K562 (cell line): ENCODE measurements at regions not wholly inside any gene's neighbourhood (a gene's known extent, or its start where the extent isn't known, plus 50 kb on each side); places are given as distances from the start of the nearest gene placed in this dataset.

Experiments
- ATAC-seq: fragments of 200-7000 bp; cut with Tn5 transposase; 3 replicates; pipeline ENCODE4 v1.9.1; 2020; ENCODE audit warnings: moderate library complexity
- BruUV-seq: library from RNA; stranded (reverse); fragments of 400-500 nt; replicated peaks from 2 replicates; lab custom pipeline; 2021; lab: Mats Ljungman, UMichigan
- CTCF ChIA-PET: fragments of 300-600 bp; formaldehyde crosslinking; extraction: SDS; loops from one replicate; lab custom pipeline; 2021; ENCODE audit warnings: low intra/inter-chr PET ratio; lab: Yijun Ruan, JAX
- POLR2A ChIA-PET: fragments of 300-600, 350-650 bp; sonication (Branson Sonifier 250); formaldehyde crosslinking; extraction: SDS; loops from one replicate; lab custom pipeline; 2021; ENCODE audit warnings: antibody characterized with exemption, inconsistent platforms; lab: Yijun Ruan, JAX
- DNase-seq, 4 experiments: peaks; one replicate each; pipeline versions ENCODE4 v3.0.0 to v3.0.0-alpha.2; 2011 to 2018; ENCODE audit warnings: low spot score in 3 of 4, mixed read lengths in 3 of 4; ENCODE audit errors: extremely low read depth in 1 of 4
- FAIRE-seq: peaks from 2 replicates; lab custom pipeline; 2011; peaks lifted over from hg19 to GRCh38; lab: Jason Lieb, UNC
- H2AFZ ChIP-seq: 2 replicates; pipeline ENCODE4 v1.6.0; 2011; ENCODE audit warnings: low read depth, low read length, control low read depth, inconsistent platforms
- H3K27ac ChIP-seq: fragments of 200-600 bp; 3 replicates; pipeline ENCODE4 v1.8.0; 2011; ENCODE audit warnings: low read depth, mild to moderate bottlenecking, control low read depth, inconsistent platforms, low read length, moderate library complexity, mixed read lengths; ENCODE audit errors: extremely low read depth
- H3K27me3 ChIP-seq, 2 experiments: fragments of 300-600 bp in 1 of 2; 2 replicates in 1 of 2; 3 replicates in 1 of 2; pipeline versions ENCODE4 v1.6.0 to v1.8.0; 2011; ENCODE audit warnings: inconsistent platforms in 2 of 2, low read length in 2 of 2, mild to moderate bottlenecking in 1 of 2, mixed read lengths in 1 of 2, moderate library complexity in 1 of 2; ENCODE audit not compliant: control insufficient read depth in 2 of 2, insufficient read depth in 2 of 2
- H3K36me3 ChIP-seq: fragments of 300-600 bp; 3 replicates; pipeline ENCODE4 v1.8.0; 2011; ENCODE audit warnings: mild to moderate bottlenecking, low read length, inconsistent platforms; ENCODE audit not compliant: control insufficient read depth, insufficient read depth
- H3K4me1 ChIP-seq, 2 experiments: fragments of 200-600 bp in 1 of 2; replicated peaks in 1 of 2; 2 replicates in 1 of 2; 3 replicates in 1 of 2; pipeline versions ENCODE4 v1.5.1 to v1.8.0; 2011; ENCODE audit warnings: inconsistent platforms in 2 of 2, low read length in 2 of 2, mild to moderate bottlenecking in 1 of 2, mixed read lengths in 1 of 2, moderate library complexity in 1 of 2; ENCODE audit not compliant: control insufficient read depth in 2 of 2, insufficient read depth in 2 of 2
- H3K4me2 ChIP-seq: 2 replicates; pipeline ENCODE4 v1.6.1; 2011; ENCODE audit warnings: low read length, control low read depth, inconsistent platforms, mixed read lengths; ENCODE audit not compliant: insufficient read depth
- H3K4me3 ChIP-seq: fragments of 200-600 bp; sonication (generic), shearing (Covaris generic); 2 replicates; pipeline ENCODE4 v1.5.1; 2016; ENCODE audit warnings: control low read depth, inconsistent platforms
- H3K79me2 ChIP-seq: fragments of 200-600 bp; 3 replicates; pipeline ENCODE4 v1.8.0; 2011; ENCODE audit warnings: low read length, inconsistent platforms; ENCODE audit not compliant: control insufficient read depth, insufficient read depth
- H3K9ac ChIP-seq, 2 experiments: 2 replicates each; pipeline versions ENCODE4 v1.6.0 to v1.6.1; 2011; ENCODE audit warnings: low read depth in 2 of 2, low read length in 2 of 2, control low read depth in 1 of 2, inconsistent platforms in 1 of 2, mild to moderate bottlenecking in 1 of 2, mixed read lengths in 1 of 2; ENCODE audit not compliant: insufficient read depth in 1 of 2
- H3K9me1 ChIP-seq: one replicate; pipeline ENCODE4 v1.6.0; 2011; ENCODE audit warnings: inconsistent platforms, mild to moderate bottlenecking, low read length, moderate library complexity; ENCODE audit not compliant: control insufficient read depth, insufficient read depth
- H3K9me3 ChIP-seq: replicated peaks from 2 replicates; pipeline ENCODE4 v1.5.1; 2011; ENCODE audit warnings: low read depth, low read length, inconsistent platforms; ENCODE audit not compliant: control insufficient read depth, insufficient read depth
- H4K20me1 ChIP-seq: replicated peaks from 2 replicates; pipeline ENCODE4 v1.6.1; 2011; ENCODE audit warnings: low read length, inconsistent platforms, mixed read lengths; ENCODE audit not compliant: control insufficient read depth, insufficient read depth
- KLF1 ChIP-seq: fragments of 450-650 bp; IDR thresholded peaks from 2 replicates; pipeline ENCODE4 v1.6.1; 2016; ENCODE audit warnings: missing genetic modification characterization, missing compliant biosample characterization
- MCM5 ChIP-seq: fragments of 450-650 bp; IDR thresholded peaks from 2 replicates; pipeline ENCODE4 v1.6.1; 2016; ENCODE audit warnings: low read depth
- MTF1 ChIP-seq: fragments of 250-450 bp; sonication (Bioruptor Pico); IDR thresholded peaks from 2 replicates; pipeline ENCODE4 v1.9.0; 2021; ENCODE audit warnings: moderate library complexity, mild to moderate bottlenecking, inconsistent platforms, borderline replicate concordance
- WGBS: fragments of 100-300 bp; shearing (Covaris generic); methylation state at CpG from one replicate; pipeline ENCODE4 v1.1.6; 2016; ENCODE audit warnings: low coverage, mixed read lengths; ENCODE audit not compliant: insufficient coverage; ENCODE audit errors: missing lambda C conversion rate; 5-methylcytosine and 5-hydroxymethylcytosine counted together
- in situ Hi-C: fragments of 300-500 bp; cut with MboI; formaldehyde crosslinking; loops from 4 replicates; pipeline ENCODE4 v1.15.0; 2018; ENCODE audit warnings: inconsistent platforms, mixed read lengths
- intact Hi-C: fragments of 100-400 bp; cut with micrococcal nuclease; formaldehyde crosslinking; loops from 2 replicates; pipeline ENCODE4 v1.14.2; 2022
- TF ChIP-seq, protein P1 (sequence below): fragments of 250-450 bp; sonication (Bioruptor Pico); IDR thresholded peaks from 2 replicates; pipeline ENCODE4 v1.5.0; 2020; ENCODE audit warnings: mild to moderate bottlenecking
- TF ChIP-seq, protein P2 (sequence below): sonication (generic); formaldehyde crosslinking; IDR thresholded peaks from 2 replicates; pipeline ENCODE4 v1.8.1; 2023; ENCODE audit warnings: mild to moderate bottlenecking, missing genetic modification reagents, moderate library complexity
- TF ChIP-seq, protein P3 (sequence below): sonication (generic); formaldehyde crosslinking; IDR thresholded peaks from 2 replicates; pipeline ENCODE4 v1.8.1; 2023; ENCODE audit warnings: mild to moderate bottlenecking, missing genetic modification reagents
- TF ChIP-seq, protein P4 (sequence below): fragments of 450-650 bp; IDR thresholded peaks from 2 replicates; pipeline ENCODE4 v1.6.1; 2016; ENCODE audit warnings: mild to moderate bottlenecking

DNA sequence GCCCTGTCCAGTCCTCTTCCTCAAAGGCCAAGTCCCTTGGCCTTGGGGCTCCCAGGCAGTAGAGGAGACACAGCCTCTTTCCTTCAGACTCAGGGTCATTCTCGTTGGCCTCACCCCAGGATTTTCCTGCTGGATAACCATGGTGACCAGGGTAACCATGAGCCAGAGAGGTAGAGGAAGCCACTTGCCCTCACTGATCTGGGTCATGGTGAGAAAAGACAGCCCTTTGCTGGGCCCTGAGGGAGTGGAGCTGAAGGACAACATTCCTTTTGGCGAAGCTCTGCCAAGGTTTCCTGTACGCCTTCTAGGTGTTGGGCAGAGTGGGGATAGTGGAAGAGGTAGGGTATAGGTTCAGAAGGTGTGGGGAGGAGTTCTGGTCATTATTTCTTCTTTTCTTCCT, 53.1 kb upstream of the WNT4 start:
- in situ Hi-C loops = no loop called here
- BruUV-seq = no TSS peak
- no peak overlapping the region for H3K27ac ChIP-seq
- H3K27me3 ChIP-seq = peaks cover 29 to 47% of the 10 kb centered on the region in 2 experiments
- no peaks in the 10 kb centered on the region for H3K9me3 ChIP-seq
- no peaks in the 10 kb centered on the region for H3K79me2 ChIP-seq
- H3K4me2 ChIP-seq = no peak overlapping the region
- no peak overlapping the region; a peak in 1 of 4 replicates for H3K9ac ChIP-seq
- TF ChIP-seq, protein P1, sequence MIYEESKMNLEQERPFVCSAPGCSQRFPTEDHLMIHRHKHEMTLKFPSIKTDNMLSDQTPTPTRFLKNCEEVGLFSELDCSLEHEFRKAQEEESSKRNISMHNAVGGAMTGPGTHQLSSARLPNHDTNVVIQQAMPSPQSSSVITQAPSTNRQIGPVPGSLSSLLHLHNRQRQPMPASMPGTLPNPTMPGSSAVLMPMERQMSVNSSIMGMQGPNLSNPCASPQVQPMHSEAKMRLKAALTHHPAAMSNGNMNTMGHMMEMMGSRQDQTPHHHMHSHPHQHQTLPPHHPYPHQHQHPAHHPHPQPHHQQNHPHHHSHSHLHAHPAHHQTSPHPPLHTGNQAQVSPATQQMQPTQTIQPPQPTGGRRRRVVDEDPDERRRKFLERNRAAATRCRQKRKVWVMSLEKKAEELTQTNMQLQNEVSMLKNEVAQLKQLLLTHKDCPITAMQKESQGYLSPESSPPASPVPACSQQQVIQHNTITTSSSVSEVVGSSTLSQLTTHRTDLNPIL (CRISPR knock-in tag) = no peak
- TF ChIP-seq, protein P2, sequence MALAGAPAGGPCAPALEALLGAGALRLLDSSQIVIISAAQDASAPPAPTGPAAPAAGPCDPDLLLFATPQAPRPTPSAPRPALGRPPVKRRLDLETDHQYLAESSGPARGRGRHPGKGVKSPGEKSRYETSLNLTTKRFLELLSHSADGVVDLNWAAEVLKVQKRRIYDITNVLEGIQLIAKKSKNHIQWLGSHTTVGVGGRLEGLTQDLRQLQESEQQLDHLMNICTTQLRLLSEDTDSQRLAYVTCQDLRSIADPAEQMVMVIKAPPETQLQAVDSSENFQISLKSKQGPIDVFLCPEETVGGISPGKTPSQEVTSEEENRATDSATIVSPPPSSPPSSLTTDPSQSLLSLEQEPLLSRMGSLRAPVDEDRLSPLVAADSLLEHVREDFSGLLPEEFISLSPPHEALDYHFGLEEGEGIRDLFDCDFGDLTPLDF (CRISPR knock-in tag) = no peak
- TF ChIP-seq, protein P3, sequence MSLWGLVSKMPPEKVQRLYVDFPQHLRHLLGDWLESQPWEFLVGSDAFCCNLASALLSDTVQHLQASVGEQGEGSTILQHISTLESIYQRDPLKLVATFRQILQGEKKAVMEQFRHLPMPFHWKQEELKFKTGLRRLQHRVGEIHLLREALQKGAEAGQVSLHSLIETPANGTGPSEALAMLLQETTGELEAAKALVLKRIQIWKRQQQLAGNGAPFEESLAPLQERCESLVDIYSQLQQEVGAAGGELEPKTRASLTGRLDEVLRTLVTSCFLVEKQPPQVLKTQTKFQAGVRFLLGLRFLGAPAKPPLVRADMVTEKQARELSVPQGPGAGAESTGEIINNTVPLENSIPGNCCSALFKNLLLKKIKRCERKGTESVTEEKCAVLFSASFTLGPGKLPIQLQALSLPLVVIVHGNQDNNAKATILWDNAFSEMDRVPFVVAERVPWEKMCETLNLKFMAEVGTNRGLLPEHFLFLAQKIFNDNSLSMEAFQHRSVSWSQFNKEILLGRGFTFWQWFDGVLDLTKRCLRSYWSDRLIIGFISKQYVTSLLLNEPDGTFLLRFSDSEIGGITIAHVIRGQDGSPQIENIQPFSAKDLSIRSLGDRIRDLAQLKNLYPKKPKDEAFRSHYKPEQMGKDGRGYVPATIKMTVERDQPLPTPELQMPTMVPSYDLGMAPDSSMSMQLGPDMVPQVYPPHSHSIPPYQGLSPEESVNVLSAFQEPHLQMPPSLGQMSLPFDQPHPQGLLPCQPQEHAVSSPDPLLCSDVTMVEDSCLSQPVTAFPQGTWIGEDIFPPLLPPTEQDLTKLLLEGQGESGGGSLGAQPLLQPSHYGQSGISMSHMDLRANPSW (CRISPR knock-in tag) = no peak
- TF ChIP-seq, protein P4, sequence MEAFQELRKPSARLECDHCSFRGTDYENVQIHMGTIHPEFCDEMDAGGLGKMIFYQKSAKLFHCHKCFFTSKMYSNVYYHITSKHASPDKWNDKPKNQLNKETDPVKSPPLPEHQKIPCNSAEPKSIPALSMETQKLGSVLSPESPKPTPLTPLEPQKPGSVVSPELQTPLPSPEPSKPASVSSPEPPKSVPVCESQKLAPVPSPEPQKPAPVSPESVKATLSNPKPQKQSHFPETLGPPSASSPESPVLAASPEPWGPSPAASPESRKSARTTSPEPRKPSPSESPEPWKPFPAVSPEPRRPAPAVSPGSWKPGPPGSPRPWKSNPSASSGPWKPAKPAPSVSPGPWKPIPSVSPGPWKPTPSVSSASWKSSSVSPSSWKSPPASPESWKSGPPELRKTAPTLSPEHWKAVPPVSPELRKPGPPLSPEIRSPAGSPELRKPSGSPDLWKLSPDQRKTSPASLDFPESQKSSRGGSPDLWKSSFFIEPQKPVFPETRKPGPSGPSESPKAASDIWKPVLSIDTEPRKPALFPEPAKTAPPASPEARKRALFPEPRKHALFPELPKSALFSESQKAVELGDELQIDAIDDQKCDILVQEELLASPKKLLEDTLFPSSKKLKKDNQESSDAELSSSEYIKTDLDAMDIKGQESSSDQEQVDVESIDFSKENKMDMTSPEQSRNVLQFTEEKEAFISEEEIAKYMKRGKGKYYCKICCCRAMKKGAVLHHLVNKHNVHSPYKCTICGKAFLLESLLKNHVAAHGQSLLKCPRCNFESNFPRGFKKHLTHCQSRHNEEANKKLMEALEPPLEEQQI = no peak
- no peak for TF ChIP-seq MTF1 (CRISPR knock-in tag)
- no peak for TF ChIP-seq KLF1 (tag)
- TF ChIP-seq MCM5 = no peak
- 0 out of 2 replicates have a peak, but pooled peaks cover 1% of the 10 kb centered on the region for H4K20me1 ChIP-seq
- FAIRE-seq = no peak
- no peaks in the 10 kb centered on the region for H3K36me3 ChIP-seq
- intact Hi-C loops = no loop called here
- DNase-seq = no peak
- 8% methylated on average over 3 of the region's 3 CpGs for WGBS
- ChIA-PET CTCF (no interaction called here), POLR2A (interaction anchor here (0.7 to 0.8 kb wide), 2 partner anchors 20 to 1117 kb away, joined by 3 read pairs; no protein-coding TSS in a partner anchor)
- H3K4me1 ChIP-seq = no peaks in the 10 kb centered on the region
- H2AFZ ChIP-seq = no peak overlapping the region
- no peaks in the 10 kb centered on the region for H3K9me1 ChIP-seq
- ATAC-seq = no peak
- H3K4me3 ChIP-seq = no peak overlapping the region
